Activated CD8-positive, alpha-beta memory T cell treated with anti-CD3 and anti-CD28 coated beads, Interleukin-2, amount 50 U/mL, for 48 hours (primary cell): ENCODE measurements at regions not wholly inside any gene's neighbourhood (a gene's known extent, or its start where the extent isn't known, plus 50 kb on each side); places are given as distances from the start of the nearest gene placed in this dataset.

Experiments
- DNase-seq: peaks from one replicate; pipeline ENCODE4 v3.0.0-alpha.2; 2020

- DNase-seq = no peak
Measured at GRCh38 chr2:204184226-204184625, 247.7 kb downstream of the ICOS start.

- DNase-seq = no peak
Measured at GRCh38 chr2:204187229-204188083, 250.9 kb downstream of the ICOS start.

GRCh38 chr2:204191574-204191973 is 255.0 kb downstream of the ICOS start:
- DNase-seq = no peak

GRCh38 chr2:204195498-204195897 is 258.9 kb downstream of the ICOS start:
- DNase-seq = no peak

- no peak for DNase-seq
Measured at GRCh38 chr2:204197336-204198005, 260.9 kb downstream of the ICOS start.

- DNase-seq = no peak
Measured at GRCh38 chr2:204199357-204199756, 262.8 kb downstream of the ICOS start.

GRCh38 chr2:204201507-204201906 is 264.9 kb downstream of the ICOS start:
- DNase-seq = no peak

- DNase-seq = no peak
Measured at GRCh38 chr2:204202253-204202652, 265.7 kb downstream of the ICOS start.

- DNase-seq = no peak
Measured at GRCh38 chr2:204203704-204204103, 267.1 kb downstream of the ICOS start.

GRCh38 chr2:204205082-204205481 is 268.5 kb downstream of the ICOS start:
- DNase-seq = no peak

- no peak for DNase-seq
Measured at GRCh38 chr2:204205538-204205937, 269.0 kb downstream of the ICOS start.

- no peak for DNase-seq
Measured at GRCh38 chr2:204207866-204208265, 271.3 kb downstream of the ICOS start.

- DNase-seq = no peak
Measured at GRCh38 chr2:204213588-204213987, 277.0 kb downstream of the ICOS start.

GRCh38 chr2:204218040-204218439 is 281.5 kb downstream of the ICOS start:
- DNase-seq = no peak

- DNase-seq = no peak
Measured at GRCh38 chr2:204219196-204219595, 282.6 kb downstream of the ICOS start.

- DNase-seq = no peak
Measured at GRCh38 chr2:204220896-204221295, 284.3 kb downstream of the ICOS start.

GRCh38 chr2:204223046-204223445 is 286.5 kb downstream of the ICOS start:
- DNase-seq = no peak

GRCh38 chr2:204223544-204223943 is 287.0 kb downstream of the ICOS start:
- no peak for DNase-seq

- no peak for DNase-seq
Measured at GRCh38 chr2:204225671-204226073, 289.1 kb downstream of the ICOS start.

GRCh38 chr2:204226305-204226880 is 289.8 kb downstream of the ICOS start:
- DNase-seq = no peak

GRCh38 chr2:204228169-204228886 is 291.8 kb downstream of the ICOS start:
- DNase-seq = no peak

- no peak for DNase-seq
Measured at GRCh38 chr2:204234248-204234647, 297.7 kb downstream of the ICOS start.

GRCh38 chr2:204234879-204235278 is 298.3 kb downstream of the ICOS start:
- DNase-seq = no peak
